Ovary (tissue), 7 donors: ENCODE measurements at regions not wholly inside any gene's neighbourhood (a gene's known extent, or its start where the extent isn't known, plus 50 kb on each side); places are given as distances from the start of the nearest gene placed in this dataset.
"Not testable (repeated sequence)": the region's sequence is repeated elsewhere in the genome, so short reads cannot be mapped to it uniquely, and the experiment has no call there.

ENCODE experiments used
- DNase-seq, 5 donors: peaks; one replicate each; pipeline ENCODE4 v3.0.0-alpha.2; 2019 to 2020
- H3K27ac ChIP-seq, 2 donors: fragments of 200-600 bp; one replicate each; pipeline versions ENCODE4 v1.5.1 to v1.8.0; 2019 to 2022
- H3K27me3 ChIP-seq: fragments of 200-600 bp; one replicate; pipeline ENCODE4 v1.8.0; 2022
- H3K36me3 ChIP-seq: fragments of 200-600 bp; sonication (generic); one replicate; pipeline ENCODE4 v1.5.1; 2019
- H3K4me1 ChIP-seq: one replicate; pipeline ENCODE4 v1.8.1; 2013; ENCODE audit warnings: mild to moderate bottlenecking, moderate library complexity; ENCODE audit not compliant: insufficient read depth
- H3K4me3 ChIP-seq: fragments of 200-600 bp; sonication (generic); one replicate; pipeline ENCODE4 v1.5.1; 2017
- H3K9me3 ChIP-seq, 2 donors: fragments of 200-600 bp in 1 of 2; sonication (generic) in 1 of 2; one replicate each; pipeline versions ENCODE4 v1.5.1 to v1.8.1; 2013 to 2019; ENCODE audit warnings: mild to moderate bottlenecking in 1 of 2, moderate library complexity in 1 of 2
- CTCF ChIP-seq, 3 donors: fragments of 450-650 bp in 2 of 3; fragments of 200-600 bp in 1 of 3; IDR thresholded peaks; one replicate each; pipeline versions ENCODE4 v1.5.1 to v1.8.0; 2016 to 2022; ENCODE audit warnings: antibody characterized with exemption in 3 of 3, mild to moderate bottlenecking in 1 of 3
- EP300 ChIP-seq: sonication (generic); formaldehyde crosslinking; IDR thresholded peaks from one replicate; pipeline ENCODE4 v1.6.1; 2017; ENCODE audit warnings: antibody characterized with exemption
- POLR2A ChIP-seq: fragments of 450-650 bp; IDR thresholded peaks from one replicate; pipeline ENCODE4 v1.6.1; 2017; ENCODE audit warnings: antibody characterized with exemption, mild to moderate bottlenecking, moderate library complexity
- WGBS, 3 donors: extraction: QIAGEN DNeasy Blood & Tissue Kit in 1 of 3; methylation state at CpG; one replicate each; pipeline versions ENCODE4 v1.1.5 to v1.1.7; 2013 to 2017; 5-methylcytosine and 5-hydroxymethylcytosine counted together
- intact Hi-C, 4 donors: fragments of 100-400 bp; cut with DNase I; formaldehyde crosslinking; loops; one replicate each; pipeline versions ENCODE4 v1.11.0 to v1.15.1; 2022 to 2023
- donor health status: DM: no; HTN: no; CAD: no; lungs with moderate emphysema.
- donor health status: DM: no; HTN: no; CAD: no.
- donor health status: Bipolar disorder and iron deficiency.
- donor health status: DM: no; HTN: no; CAD: no.
- donor health status: DM: yes; HTN: yes; CAD: no.

- TF ChIP-seq CTCF (IDR thresholded peaks at IDR 0.05) (no peak), POLR2A (no peak), EP300 (no peak)
- Histone ChIP-seq H3K4me3 (no peak overlapping the region), H3K27ac (no peak overlapping the region), H3K9me3 (no peaks in the 10 kb centered on the region), H3K36me3 (no peaks in the 10 kb centered on the region), H3K27me3 (no peaks in the 10 kb centered on the region), H3K4me1 (no peaks in the 10 kb centered on the region)
- intact Hi-C loops = no loop called here
- no peak for DNase-seq
Measured at GRCh38 chr7:125823538-125823937, 893.9 kb upstream of the POT1 start.

GRCh38 chr7:125820495-125820894 lies 890.9 kb upstream of the POT1 start:
- Histone ChIP-seq H3K27me3 (no peaks in the 10 kb centered on the region), H3K27ac (no peak overlapping the region), H3K4me3 (no peak overlapping the region), H3K9me3 (no peaks in the 10 kb centered on the region), H3K36me3 (no peaks in the 10 kb centered on the region), H3K4me1 (no peaks in the 10 kb centered on the region)
- DNase-seq = no peak
- intact Hi-C loops = no loop called here
- TF ChIP-seq POLR2A = no peak
- TF ChIP-seq EP300 = no peak
- no peak for TF ChIP-seq CTCF (IDR thresholded peaks at IDR 0.05)

GRCh38 chr7:125814100-125814499 lies 884.5 kb upstream of the POT1 start:
- no peaks in the 10 kb centered on the region for H3K4me1 ChIP-seq
- intact Hi-C loops = no loop called here
- H3K4me3 ChIP-seq = no peak overlapping the region
- TF ChIP-seq POLR2A (no peak), CTCF (IDR thresholded peaks at IDR 0.05) (no peak), EP300 (no peak)
- no peaks in the 10 kb centered on the region for H3K9me3 ChIP-seq
- DNase-seq = no peak
- WGBS, 3 donors = 2 to 13% (median 4%) methylated on average over 2 of the region's 2 CpGs
- H3K27ac ChIP-seq = no peak overlapping the region
- H3K36me3 ChIP-seq = no peaks in the 10 kb centered on the region
- H3K27me3 ChIP-seq = no peaks in the 10 kb centered on the region

GRCh38 chr7:125806491-125806890 lies 876.9 kb upstream of the POT1 start:
- H3K27ac ChIP-seq, H3K9me3 ChIP-seq, H3K36me3 ChIP-seq, H3K4me1 ChIP-seq, H3K27me3 ChIP-seq, intact Hi-C loops, DNase-seq, H3K4me3 ChIP-seq: not testable (repeated sequence)
- WGBS, 3 donors = 93 to 95% (median 95%) methylated on average over 4 of the region's 4 CpGs

- DNase-seq = no peak
- Histone ChIP-seq H3K4me3 (no peak overlapping the region), H3K27ac (no peak overlapping the region), H3K4me1 (no peaks in the 10 kb centered on the region), H3K9me3 (no peaks in the 10 kb centered on the region), H3K27me3 (no peaks in the 10 kb centered on the region), H3K36me3 (no peaks in the 10 kb centered on the region)
- no peak for TF ChIP-seq POLR2A
- TF ChIP-seq CTCF (IDR thresholded peaks at IDR 0.05) = no peak
- no peak for TF ChIP-seq EP300
- intact Hi-C loops = no loop called here
Measured at GRCh38 chr7:125804273-125804672, 874.6 kb upstream of the POT1 start.
